ENCODE measurements at regions not wholly inside any gene's neighbourhood (a gene's known extent, or its start where the extent isn't known, plus 50 kb on each side); places are given as distances from the start of the nearest gene placed in this dataset.
"Not testable (repeated sequence)": the region's sequence is repeated elsewhere in the genome, so short reads cannot be mapped to it uniquely, and the experiment has no call there.

GRCh38 chr11:82191695-82192094 lies 542.0 kb downstream of the FAM181B start:
- DNase-seq = no peak

- DNase-seq = no peak
Measured at GRCh38 chr11:82185925-82186324, 547.7 kb downstream of the FAM181B start.

DNA sequence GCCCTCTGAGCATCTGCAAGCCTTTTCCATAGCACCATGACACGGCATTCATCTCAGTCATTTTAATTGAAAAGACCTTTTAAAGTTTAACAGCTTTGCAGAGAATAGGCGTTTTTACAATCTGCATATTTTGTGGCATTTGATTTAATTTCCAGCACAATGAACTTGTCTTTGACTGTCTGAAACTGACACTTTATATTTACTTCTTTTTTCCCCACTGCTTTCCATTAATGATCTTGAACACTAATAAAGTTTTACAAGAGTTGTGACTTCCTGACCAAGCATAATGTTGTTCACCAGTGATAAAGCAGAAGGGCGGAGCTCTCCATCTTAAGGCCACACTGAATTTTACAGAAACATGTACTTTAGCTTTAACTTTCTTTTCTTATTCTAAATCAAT lies 548.7 kb downstream of the FAM181B start:
- no peak for DNase-seq

- DNase-seq = no peak
Measured at GRCh38 chr11:82183346-82183745, 550.3 kb downstream of the FAM181B start.

GRCh38 chr11:82182697-82183096 lies 551.0 kb downstream of the FAM181B start:
- not testable (repeated sequence) for DNase-seq

GRCh38 chr11:82181796-82182195 lies 551.9 kb downstream of the FAM181B start:
- DNase-seq = not testable (repeated sequence)

GRCh38 chr11:82176945-82177344 lies 556.7 kb downstream of the FAM181B start:
- no peak for DNase-seq

DNA sequence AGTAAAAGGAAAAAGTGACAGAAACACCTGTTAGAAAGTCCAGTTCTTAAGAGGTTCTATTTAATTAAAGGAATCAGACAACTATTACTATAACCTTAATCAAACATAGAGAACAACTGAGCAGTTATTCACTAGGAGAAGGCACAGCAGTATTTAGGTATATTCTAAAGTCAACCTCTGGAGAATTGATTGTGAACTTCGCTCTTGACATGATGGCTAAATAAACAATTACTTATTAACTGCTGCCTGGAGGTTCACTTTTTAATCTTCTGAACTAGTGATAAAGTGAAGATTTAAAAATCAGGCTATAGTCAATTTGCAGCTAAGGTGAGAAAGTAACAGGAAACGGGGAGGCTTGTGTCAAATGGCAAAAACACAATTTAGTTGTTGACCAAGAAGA lies 557.3 kb downstream of the FAM181B start:
- no peak for DNase-seq

- DNase-seq = no peak
Measured at GRCh38 chr11:82174610-82175009, 559.1 kb downstream of the FAM181B start.

- no peak for DNase-seq
Measured at GRCh38 chr11:82146789-82147188, 586.9 kb downstream of the FAM181B start.

- no peak for DNase-seq
Measured at GRCh38 chr11:82118946-82119345, 614.7 kb downstream of the FAM181B start.

DNA sequence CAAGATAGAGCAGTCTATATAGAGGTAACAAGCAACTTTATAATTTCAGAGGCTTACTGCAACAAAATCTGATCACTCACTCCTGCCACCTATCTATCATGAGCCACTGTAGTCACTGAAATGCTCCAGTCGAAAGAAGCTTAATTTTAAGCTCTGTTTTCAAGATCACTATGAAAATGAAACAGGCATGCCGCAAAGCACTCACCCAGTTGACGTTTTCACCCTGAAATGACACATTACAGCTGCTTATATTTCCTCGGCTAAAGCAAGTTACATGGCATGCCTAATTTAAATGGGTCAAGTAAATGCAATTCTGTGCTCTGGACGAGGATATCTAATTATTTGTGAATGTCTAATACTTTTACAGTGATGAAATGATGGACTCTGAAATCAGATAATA lies 616.3 kb downstream of the FAM181B start:
- no peak for DNase-seq

- DNase-seq = no peak
Measured at GRCh38 chr11:82105331-82105998, 628.2 kb downstream of the FAM181B start.

GRCh38 chr11:82092904-82093303 lies 640.8 kb downstream of the FAM181B start:
- no peak for DNase-seq

DNA sequence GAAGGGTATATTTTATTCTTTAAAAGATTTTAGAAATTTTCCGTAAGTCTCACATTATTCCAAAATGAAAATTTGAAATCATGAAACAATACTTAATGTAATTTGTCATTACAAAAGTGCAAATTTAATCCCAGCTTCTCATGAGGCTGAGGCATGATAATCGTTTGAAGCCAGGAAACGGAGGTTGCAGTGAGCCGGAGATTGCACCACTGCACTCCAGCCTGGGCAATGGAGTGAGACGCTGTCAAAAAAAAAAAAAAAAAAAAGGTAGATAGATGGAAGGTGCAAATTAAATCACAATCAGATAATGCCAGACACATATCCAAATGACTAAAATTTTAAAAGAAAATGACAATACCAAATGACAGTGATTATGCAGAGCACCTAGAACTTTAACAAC lies 644.2 kb downstream of the FAM181B start:
- DNase-seq = no peak

DNA sequence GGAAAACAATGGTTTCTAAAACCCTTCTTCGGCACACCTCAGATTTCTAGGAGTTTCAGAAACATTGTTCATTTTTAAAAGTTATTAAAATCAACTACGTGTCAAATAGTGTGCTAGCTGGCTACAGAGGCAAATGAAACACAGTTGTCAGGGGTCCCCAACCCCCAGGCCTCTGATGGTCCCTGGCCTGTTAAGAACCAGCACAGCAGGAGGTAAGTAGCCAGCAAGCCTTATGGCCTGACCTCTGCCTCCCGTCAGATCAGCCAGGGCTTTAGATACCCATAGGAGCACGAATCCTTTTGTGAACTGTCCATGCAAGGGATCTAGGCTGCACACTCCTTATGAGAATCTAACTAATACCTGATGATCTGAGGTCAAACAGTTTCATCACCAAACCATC lies 648.2 kb downstream of the FAM181B start:
- no peak for DNase-seq

DNA sequence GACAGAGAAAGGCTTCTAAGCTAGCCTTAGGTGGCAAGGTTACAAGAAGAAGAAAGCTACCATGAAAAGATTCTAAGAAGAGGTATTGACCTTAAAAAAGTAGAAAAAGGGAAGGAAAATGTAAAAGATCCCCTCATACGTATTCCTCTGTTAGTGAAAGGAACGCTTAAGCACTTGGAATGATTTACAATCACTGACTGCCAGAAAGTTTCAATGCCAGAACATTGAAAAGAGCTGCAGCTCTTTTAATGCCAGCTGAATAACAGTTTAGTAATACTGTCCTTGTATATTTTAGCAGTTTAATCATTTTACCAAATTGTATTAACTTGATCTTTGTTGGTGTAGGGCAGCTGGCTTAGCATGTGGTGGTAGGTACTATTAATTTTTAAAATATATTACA lies 650.7 kb downstream of the FAM181B start:
- DNase-seq = no peak

DNA sequence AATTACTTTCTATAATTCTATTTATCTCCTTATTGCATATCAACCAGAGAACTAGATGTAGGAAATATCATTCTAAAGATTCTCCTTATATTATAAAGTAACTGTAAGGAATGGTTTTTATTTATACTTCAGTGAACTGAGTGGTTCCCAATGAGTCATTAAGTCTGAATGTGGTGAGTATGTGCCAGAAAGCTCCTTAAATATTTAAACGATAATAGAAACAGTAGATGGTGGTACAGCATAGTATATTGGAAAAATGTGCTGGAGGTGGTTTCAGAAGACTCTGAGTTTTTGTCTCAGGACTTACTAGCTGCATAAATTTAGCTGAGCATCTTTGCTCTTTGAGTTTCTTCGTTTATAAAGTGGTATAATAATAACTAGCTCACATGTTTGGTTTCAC lies 653.5 kb downstream of the FAM181B start:
- DNase-seq = no peak

- DNase-seq = no peak
Measured at GRCh38 chr11:82076126-82076525, 657.5 kb downstream of the FAM181B start.

DNA sequence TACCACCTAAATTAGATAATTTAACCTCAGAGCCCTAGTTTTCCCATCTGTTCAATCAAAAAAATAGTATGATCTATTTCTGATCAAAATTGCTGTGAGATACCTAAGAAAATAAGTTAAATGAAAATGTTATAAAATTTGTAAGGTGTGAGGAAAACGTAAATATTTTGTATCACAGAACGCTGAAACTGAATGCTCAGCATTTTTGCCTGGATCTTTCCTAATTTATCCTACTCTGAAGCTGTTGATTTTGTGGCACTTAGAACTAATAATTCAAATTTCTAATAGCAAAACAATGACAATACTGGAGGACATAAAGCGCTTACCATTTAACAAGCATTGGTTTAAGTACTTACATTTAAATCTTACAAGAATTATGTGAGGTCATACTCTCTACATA lies 674.2 kb downstream of the FAM181B start:
- DNase-seq = no peak

DNA sequence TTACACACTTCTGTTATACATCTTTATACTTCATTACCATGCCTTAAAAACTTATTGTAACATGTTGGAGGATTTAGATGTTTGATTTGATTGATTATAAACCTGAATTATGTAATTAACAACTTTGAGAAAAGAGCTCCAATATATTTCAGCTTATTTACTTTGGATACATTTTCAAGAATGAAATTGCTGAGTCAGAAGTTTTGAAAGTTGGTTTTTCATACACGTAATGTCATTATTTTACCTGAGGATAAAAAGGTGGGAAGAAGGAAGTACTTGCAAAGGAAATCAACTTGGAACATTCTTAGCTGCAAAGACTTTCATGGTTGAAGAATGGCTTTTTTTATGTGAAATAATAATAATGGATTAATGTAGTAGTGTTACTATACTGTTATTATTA lies 677.2 kb downstream of the FAM181B start:
- DNase-seq = no peak

DNA sequence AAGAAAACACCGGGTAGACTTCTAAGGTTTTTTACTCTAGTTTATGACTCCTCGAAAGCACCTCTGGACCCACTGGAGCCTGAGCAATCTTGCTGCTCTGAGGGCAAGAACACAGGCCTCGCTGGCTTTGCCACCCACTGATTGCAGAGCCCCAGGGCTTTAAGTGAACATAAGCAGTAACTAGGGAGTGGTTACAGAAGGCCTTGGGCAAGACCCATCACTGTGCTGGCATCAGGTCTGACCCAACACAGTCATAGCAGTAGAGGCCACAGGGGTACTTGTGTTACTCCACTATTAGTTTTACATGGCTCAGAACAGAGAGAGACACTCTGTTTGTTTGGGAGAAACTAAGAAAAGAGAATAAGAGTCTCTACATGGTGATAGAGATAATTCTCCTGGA lies 684.5 kb downstream of the FAM181B start:
- no peak for DNase-seq

GRCh38 chr11:82047200-82047599 lies 686.5 kb downstream of the FAM181B start:
- DNase-seq = no peak

GRCh38 chr11:82046778-82047177 lies 686.9 kb downstream of the FAM181B start:
- DNase-seq = no peak

GRCh38 chr11:82045748-82046457 lies 687.8 kb downstream of the FAM181B start:
- DNase-seq = no peak

All from bone marrow (tissue), 2 donors.